Lower leg skin (tissue), 4 donors: ENCODE measurements at regions not wholly inside any gene's neighbourhood (a gene's known extent, or its start where the extent isn't known, plus 50 kb on each side); places are given as distances from the start of the nearest gene placed in this dataset.
"Not testable (repeated sequence)": the region's sequence is repeated elsewhere in the genome, so short reads cannot be mapped to it uniquely, and the experiment has no call there.

Experiments
- DNase-seq, 2 donors: peaks; one replicate each; pipeline ENCODE4 v3.0.0-alpha.2; 2019; ENCODE audit warnings: low spot score in 2 of 2
- H3K4me3 ChIP-seq: fragments of 200-600 bp; sonication (generic); 2 replicates; pipeline ENCODE4 v1.5.1; 2017; ENCODE audit warnings: mild to moderate bottlenecking, low read depth; ENCODE audit not compliant: poor library complexity, severe bottlenecking
- CTCF ChIP-seq, 3 donors: fragments of 450-650 bp; IDR thresholded peaks; one replicate each; pipeline ENCODE4 v1.5.1; 2016; ENCODE audit warnings: antibody characterized with exemption in 3 of 3, mild to moderate bottlenecking in 3 of 3, moderate library complexity in 2 of 3
- POLR2A ChIP-seq, 2 donors: fragments of 450-650 bp; IDR thresholded peaks; one replicate each; pipeline ENCODE4 v1.6.1; 2016 to 2017; ENCODE audit warnings: antibody characterized with exemption in 2 of 2, mild to moderate bottlenecking in 1 of 2, moderate library complexity in 1 of 2
- WGBS, 2 donors: methylation state at CpG; one replicate each; pipeline ENCODE4 v1.1.5; 2018; 5-methylcytosine and 5-hydroxymethylcytosine counted together
- intact Hi-C: fragments of 100-400 bp; cut with DNase I; formaldehyde crosslinking; loops from one replicate; pipeline ENCODE4 v1.15.0; 2023; ENCODE audit warnings: low total_unique reads

- DNase-seq, result no peak
- WGBS, 2 donors, result 17 to 19% methylated on average over 3 of the region's 3 CpGs
- intact Hi-C loops, result no loop called here
- no peak overlapping the region for H3K4me3 ChIP-seq
- TF ChIP-seq POLR2A (IDR thresholded peaks at IDR 0.05), result no peak
- TF ChIP-seq CTCF (IDR thresholded peaks at IDR 0.05), result no peak
Measured at GRCh38 chr13:90717451-90717936, 630.0 kb upstream of the MIR17HG start.

- intact Hi-C loops, result no loop called here
- TF ChIP-seq CTCF (IDR thresholded peaks at IDR 0.05) (no peak), POLR2A (IDR thresholded peaks at IDR 0.05) (no peak)
- DNase-seq, result no peak
- 84 to 89% methylated on average over 3 of the region's 3 CpGs for WGBS, 2 donors
- no peak overlapping the region for H3K4me3 ChIP-seq
Measured at GRCh38 chr13:90719461-90719860, 628.0 kb upstream of the MIR17HG start.

- TF ChIP-seq CTCF (IDR thresholded peaks at IDR 0.05) (no peak), POLR2A (IDR thresholded peaks at IDR 0.05) (no peak)
- no peak overlapping the region for H3K4me3 ChIP-seq
- intact Hi-C loops, result no loop called here
- 50 to 56% methylated on average over 3 of the region's 3 CpGs for WGBS, 2 donors
- DNase-seq, result no peak
Measured at GRCh38 chr13:90721937-90722336, 625.5 kb upstream of the MIR17HG start.

GRCh38 chr13:90723381-90723780, 624.1 kb upstream of the MIR17HG start:
- no peak overlapping the region for H3K4me3 ChIP-seq
- TF ChIP-seq CTCF (IDR thresholded peaks at IDR 0.05), result no peak
- TF ChIP-seq POLR2A (IDR thresholded peaks at IDR 0.05), result no peak
- intact Hi-C loops, result no loop called here
- no peak for DNase-seq
- WGBS, 2 donors, result 94 to 95% methylated on average over 1 of the region's 1 CpG

- no peak overlapping the region for H3K4me3 ChIP-seq
- intact Hi-C loops, result no loop called here
- WGBS, 2 donors, result 77 to 81% methylated on average over 2 of the region's 2 CpGs
- DNase-seq, result no peak
- no peak for TF ChIP-seq CTCF (IDR thresholded peaks at IDR 0.05)
- TF ChIP-seq POLR2A (IDR thresholded peaks at IDR 0.05), result no peak
Measured at GRCh38 chr13:90726375-90726774, 621.1 kb upstream of the MIR17HG start.

GRCh38 chr13:90732049-90732448, 615.4 kb upstream of the MIR17HG start:
- TF ChIP-seq CTCF (IDR thresholded peaks at IDR 0.05) (no peak), POLR2A (IDR thresholded peaks at IDR 0.05) (no peak)
- intact Hi-C loops, result no loop called here
- WGBS, 2 donors, result 90 to 100% methylated on average over 2 of the region's 2 CpGs
- DNase-seq, result no peak
- H3K4me3 ChIP-seq, result no peak overlapping the region

- intact Hi-C loops, H3K4me3 ChIP-seq, DNase-seq: not testable (repeated sequence)
Measured at GRCh38 chr13:90734497-90734896, 613.0 kb upstream of the MIR17HG start.
